HG02588 (cell line): ENCODE measurements at regions not wholly inside any gene's neighbourhood (a gene's known extent, or its start where the extent isn't known, plus 50 kb on each side); places are given as distances from the start of the nearest gene placed in this dataset.

Experiments
- ATAC-seq: cut with Tn5 transposase; IDR thresholded peaks from one replicate; pipeline ENCODE4 v1.9.1; 2021; ENCODE audit warnings: mild to moderate bottlenecking, moderate library complexity; ENCODE audit not compliant: unreplicated experiment

- ATAC-seq: no peak
Observed at GRCh38 chr4:4606321-4606720, 64.5 kb upstream of the STX18 start.

- ATAC-seq: no peak
Observed at GRCh38 chr4:4605849-4606248, 64.0 kb upstream of the STX18 start.

- ATAC-seq: no peak
Observed at GRCh38 chr4:4603592-4603991, 61.7 kb upstream of the STX18 start.

GRCh38 chr4:4603067-4603466 lies 61.2 kb upstream of the STX18 start:
- no peak for ATAC-seq

DNA sequence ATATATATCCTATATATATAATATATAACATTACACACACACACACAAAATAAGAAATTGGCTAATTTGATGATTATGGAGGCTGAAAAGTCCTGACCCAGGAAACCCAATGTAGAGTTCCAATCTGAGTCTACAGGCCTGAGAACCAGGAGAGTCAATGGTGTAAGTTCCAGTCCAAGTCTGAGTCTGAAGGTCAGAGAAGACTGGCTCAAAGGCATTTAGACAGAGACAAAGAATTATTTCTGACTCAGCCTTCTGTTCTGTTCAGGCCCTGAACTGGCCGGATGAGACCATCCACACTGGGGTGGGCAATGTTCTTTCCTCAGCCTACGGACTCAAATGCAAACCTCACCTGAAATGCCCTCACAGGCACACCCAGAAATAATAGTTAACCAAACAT lies 60.6 kb upstream of the STX18 start:
- ATAC-seq: no peak

DNA sequence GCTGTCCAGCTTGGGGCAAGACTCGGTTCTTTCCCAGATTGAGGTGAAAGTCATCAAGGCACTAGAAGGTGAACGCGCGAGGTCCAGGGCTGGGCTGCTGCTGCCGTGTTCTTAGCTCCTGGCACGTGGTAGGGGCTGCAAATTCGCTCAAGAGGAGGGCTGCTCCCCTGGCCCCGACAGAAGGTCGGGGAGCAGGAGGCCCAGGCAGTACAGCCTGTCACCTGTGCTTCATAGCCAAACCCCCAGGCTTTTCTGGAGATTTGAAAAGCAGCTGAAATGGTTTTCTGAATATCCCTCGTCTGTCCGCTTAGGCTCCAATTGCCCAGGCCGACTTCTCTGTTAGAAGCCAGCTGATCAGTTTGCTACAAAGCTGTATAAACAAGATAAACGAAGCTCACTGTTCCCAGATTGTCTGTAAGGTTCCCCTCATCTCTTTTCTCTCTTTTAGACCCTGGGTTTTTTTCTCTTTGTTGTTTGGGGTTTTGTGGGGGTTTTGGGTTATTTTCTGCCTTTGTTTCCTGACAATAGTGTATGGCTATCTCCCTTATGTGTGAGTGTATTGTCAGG lies 60.0 kb upstream of the STX18 start:
- ATAC-seq: no peak

- no peak for ATAC-seq
Observed at GRCh38 chr4:4599481-4600275, 57.8 kb upstream of the STX18 start.

DNA sequence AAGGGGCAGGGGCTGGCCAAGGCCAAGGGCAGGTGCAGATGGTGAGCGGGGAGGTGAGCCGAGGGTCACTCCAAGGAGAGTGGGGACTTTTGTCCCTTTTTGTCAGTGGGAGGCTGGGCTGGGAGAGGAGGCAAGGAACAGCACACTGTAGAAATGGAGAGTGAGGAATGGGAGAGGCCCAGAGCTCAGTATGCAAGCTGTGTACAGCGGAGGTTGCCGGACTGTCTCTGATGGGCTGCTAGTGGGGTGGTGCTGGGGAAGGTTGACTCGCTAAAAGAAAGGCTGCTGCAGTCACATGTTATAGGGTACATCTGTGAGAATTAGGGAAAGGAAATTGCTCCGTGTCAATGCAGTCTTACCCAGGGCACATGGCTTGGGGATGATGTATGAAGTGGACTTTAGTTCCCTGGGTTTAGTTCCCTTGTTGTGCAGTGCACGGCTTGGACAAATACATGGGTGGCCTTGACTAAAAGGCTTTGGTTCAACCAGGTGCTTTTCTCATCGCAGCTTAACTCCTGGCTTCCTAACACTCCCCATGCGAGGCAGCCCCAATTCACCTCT lies 57.1 kb upstream of the STX18 start:
- ATAC-seq: no peak

DNA sequence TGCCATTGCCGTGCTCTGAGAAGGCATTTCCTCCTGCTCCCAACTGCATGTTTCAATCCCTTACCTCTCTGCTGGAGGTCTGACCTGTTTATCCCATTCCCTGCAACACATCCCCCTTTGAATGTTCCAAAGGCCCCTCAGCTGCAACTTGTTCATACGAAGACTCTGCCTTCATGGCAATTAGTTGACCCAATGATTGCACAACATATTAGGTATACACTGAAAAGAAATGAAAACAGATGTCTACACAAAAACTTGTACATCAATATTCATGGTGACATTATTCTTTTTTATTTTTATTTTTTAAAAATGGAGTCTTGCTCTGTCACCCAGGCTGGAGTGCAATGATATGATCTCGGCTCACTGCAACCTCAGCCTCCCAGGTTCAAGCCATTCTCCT lies 54.9 kb upstream of the STX18 start:
- ATAC-seq: no peak

GRCh38 chr4:4595252-4595651 lies 53.4 kb upstream of the STX18 start:
- ATAC-seq: no peak

DNA sequence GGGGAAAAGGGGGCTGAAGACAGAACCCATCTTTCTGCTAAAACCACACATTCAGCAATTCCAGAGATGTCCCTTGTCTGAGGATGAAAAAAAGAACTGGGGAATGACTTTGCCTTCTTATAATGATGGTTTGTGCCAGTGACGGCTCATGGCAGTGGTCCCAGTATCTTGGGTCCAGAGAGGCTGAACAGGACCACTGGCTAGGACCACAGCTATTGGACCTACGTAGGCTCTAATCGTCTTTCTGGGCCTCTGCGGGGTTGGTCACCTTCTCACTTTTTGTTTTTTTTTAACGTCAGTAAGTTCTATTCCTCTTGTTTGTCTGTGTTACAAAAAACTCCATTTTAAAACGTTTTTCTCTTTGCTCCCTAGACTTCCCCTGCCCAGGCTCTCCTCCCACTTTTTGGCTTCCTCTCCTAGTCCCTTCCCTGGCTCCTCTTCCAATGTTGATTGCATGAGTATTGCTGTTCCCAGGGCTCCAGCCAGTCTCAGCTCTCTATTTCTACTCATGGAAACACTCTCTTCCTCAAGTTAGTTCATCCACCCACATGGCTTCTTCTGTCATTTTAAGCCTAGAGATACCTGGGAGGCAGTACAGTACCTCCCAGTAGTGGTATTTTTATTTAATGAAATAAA lies 52.6 kb upstream of the STX18 start:
- no peak for ATAC-seq

GRCh38 chr4:4593596-4594284 lies 51.9 kb upstream of the STX18 start:
- no peak for ATAC-seq

DNA sequence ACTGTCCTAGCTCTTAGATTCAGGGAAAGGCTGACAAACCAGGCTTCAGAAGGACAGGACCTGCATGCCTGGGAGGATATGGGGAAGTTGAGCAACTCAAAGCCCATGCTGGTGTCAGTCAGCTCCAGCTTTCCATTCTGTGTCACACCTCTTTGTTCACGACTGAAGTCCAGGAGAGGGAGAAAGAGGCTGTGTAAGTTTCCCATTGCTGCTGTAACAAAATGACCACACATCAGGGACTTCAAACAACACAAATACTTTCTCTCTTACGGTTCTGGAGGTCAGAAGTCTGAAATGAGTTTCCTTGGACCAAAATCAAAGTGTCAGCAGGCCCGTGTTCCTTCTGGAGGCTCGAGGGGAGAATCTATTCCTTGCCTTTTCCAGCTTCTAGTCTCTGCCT lies 50.6 kb upstream of the STX18 start:
- no peak for ATAC-seq
